NCI-H2227 (cell line): ENCODE measurements at regions not wholly inside any gene's neighbourhood (a gene's known extent, or its start where the extent isn't known, plus 50 kb on each side); places are given as distances from the start of the nearest gene placed in this dataset.

Source experiments
- DNase-seq: peaks from one replicate; lab custom pipeline; 2025; ENCODE audit not compliant: unreplicated experiment; lab: John Stamatoyannopoulos, UW

GRCh38 chr12:127209318-127209717 lies 1057.7 kb upstream of the TMEM132C start:
- DNase-seq, result no peak

- DNase-seq, result no peak
These were observed 1052.8 kb upstream of the TMEM132C start for GRCh38 chr12:127214186-127214585.

- no peak for DNase-seq
These were observed 1044.0 kb upstream of the TMEM132C start for GRCh38 chr12:127223011-127223410.

GRCh38 chr12:127223731-127224130 lies 1043.2 kb upstream of the TMEM132C start:
- no peak for DNase-seq

GRCh38 chr12:127230843-127231260 lies 1036.1 kb upstream of the TMEM132C start:
- no peak for DNase-seq

- no peak for DNase-seq
These were observed 1035.6 kb upstream of the TMEM132C start for GRCh38 chr12:127231371-127231770.

- no peak for DNase-seq
These were observed 1034.0 kb upstream of the TMEM132C start for GRCh38 chr12:127233016-127233415.

- no peak for DNase-seq
These were observed 1031.2 kb upstream of the TMEM132C start for GRCh38 chr12:127235761-127236160.

GRCh38 chr12:127236491-127236890 lies 1030.5 kb upstream of the TMEM132C start:
- no peak for DNase-seq

GRCh38 chr12:127237151-127237550 lies 1029.8 kb upstream of the TMEM132C start:
- no peak for DNase-seq

GRCh38 chr12:127238107-127238506 lies 1028.9 kb upstream of the TMEM132C start:
- DNase-seq, result no peak

- no peak for DNase-seq
These were observed 1027.2 kb upstream of the TMEM132C start for GRCh38 chr12:127239781-127240180.

GRCh38 chr12:127240249-127240929 lies 1026.6 kb upstream of the TMEM132C start:
- no peak for DNase-seq

- no peak for DNase-seq
These were observed 1025.7 kb upstream of the TMEM132C start for GRCh38 chr12:127241072-127241817.

- no peak for DNase-seq
These were observed 1022.0 kb upstream of the TMEM132C start for GRCh38 chr12:127245009-127245408.

- DNase-seq, result no peak
These were observed 1021.5 kb upstream of the TMEM132C start for GRCh38 chr12:127245437-127245836.

GRCh38 chr12:127247937-127248336 lies 1019.0 kb upstream of the TMEM132C start:
- DNase-seq, result no peak

GRCh38 chr12:127249428-127249827 lies 1017.5 kb upstream of the TMEM132C start:
- DNase-seq, result no peak

- DNase-seq, result no peak
These were observed 1013.1 kb upstream of the TMEM132C start for GRCh38 chr12:127253797-127254327.

- no peak for DNase-seq
These were observed 1012.5 kb upstream of the TMEM132C start for GRCh38 chr12:127254420-127254955.

- no peak for DNase-seq
These were observed 1009.5 kb upstream of the TMEM132C start for GRCh38 chr12:127257366-127257935.

- no peak for DNase-seq
These were observed 1006.4 kb upstream of the TMEM132C start for GRCh38 chr12:127260531-127260930.
